ENCODE measurements at regions not wholly inside any gene's neighbourhood (a gene's known extent, or its start where the extent isn't known, plus 50 kb on each side); places are given as distances from the start of the nearest gene placed in this dataset.

DNA sequence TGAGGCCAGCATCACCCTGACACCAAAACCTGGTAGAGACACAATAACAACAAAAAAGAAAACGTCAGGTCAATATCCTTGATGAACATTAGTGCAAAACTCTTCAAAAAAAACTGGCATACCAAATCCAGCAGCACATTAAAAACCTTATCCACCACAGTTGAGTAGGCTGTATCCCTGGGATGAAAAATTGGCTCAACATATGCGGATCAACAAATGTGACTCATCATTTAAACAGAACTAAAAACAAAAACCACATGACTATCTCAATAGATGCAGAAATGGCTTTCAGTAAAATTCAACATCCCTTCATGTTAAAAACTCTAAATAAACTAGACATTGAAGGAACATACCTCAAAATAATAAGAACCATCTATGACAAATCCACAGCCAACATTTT, 59.6 kb upstream of the PHIP start:
- H3K4me2 ChIP-seq (ENCODE audit: low read length) = no peak overlapping the region
- no peak overlapping the region for H3K4me3 ChIP-seq (ENCODE audit: low read depth, low read length, poor library complexity, severe bottlenecking)
- no peak overlapping the region for H2AFZ ChIP-seq (ENCODE audit: low read length)
- DNase-seq (ENCODE audit: low spot score) = no peak
- H3K36me3 ChIP-seq (ENCODE audit: insufficient read depth, low read length) = no peaks in the 10 kb centered on the region
- H3K9me3 ChIP-seq (ENCODE audit: low read length) = no peaks in the 10 kb centered on the region
- ChIA-PET CTCF (ENCODE audit: unreplicated experiment) (interaction anchor here (1.0 kb wide), 1 partner anchor 139 kb away, joined by 3 read pairs; no protein-coding TSS in a partner anchor), POLR2A (interaction anchor here (0.6 kb wide), 1 partner anchor 153 kb away, joined by 3 read pairs; no protein-coding TSS in a partner anchor)
- H3K79me2 ChIP-seq (ENCODE audit: insufficient read depth, low read depth, low read length) = no peaks in the 10 kb centered on the region
- H3K27ac ChIP-seq (ENCODE audit: low read depth, low read length, poor library complexity, severe bottlenecking) = no peak overlapping the region
- H4K20me1 ChIP-seq (ENCODE audit: insufficient read depth, low read length) = no peaks in the 10 kb centered on the region
- no peaks in the 10 kb centered on the region for H3K9me2 ChIP-seq (ENCODE audit: insufficient read depth, low read length)
- H3K4me1 ChIP-seq (ENCODE audit: insufficient read depth, low read length, poor library complexity, severe bottlenecking) = no peaks in the 10 kb centered on the region
- TF ChIP-seq EZH2phosphoT487 (IDR thresholded peaks at IDR 0.05; ENCODE audit: borderline replicate concordance, low read depth, low read length) = no peak
- TF ChIP-seq, protein P1, sequence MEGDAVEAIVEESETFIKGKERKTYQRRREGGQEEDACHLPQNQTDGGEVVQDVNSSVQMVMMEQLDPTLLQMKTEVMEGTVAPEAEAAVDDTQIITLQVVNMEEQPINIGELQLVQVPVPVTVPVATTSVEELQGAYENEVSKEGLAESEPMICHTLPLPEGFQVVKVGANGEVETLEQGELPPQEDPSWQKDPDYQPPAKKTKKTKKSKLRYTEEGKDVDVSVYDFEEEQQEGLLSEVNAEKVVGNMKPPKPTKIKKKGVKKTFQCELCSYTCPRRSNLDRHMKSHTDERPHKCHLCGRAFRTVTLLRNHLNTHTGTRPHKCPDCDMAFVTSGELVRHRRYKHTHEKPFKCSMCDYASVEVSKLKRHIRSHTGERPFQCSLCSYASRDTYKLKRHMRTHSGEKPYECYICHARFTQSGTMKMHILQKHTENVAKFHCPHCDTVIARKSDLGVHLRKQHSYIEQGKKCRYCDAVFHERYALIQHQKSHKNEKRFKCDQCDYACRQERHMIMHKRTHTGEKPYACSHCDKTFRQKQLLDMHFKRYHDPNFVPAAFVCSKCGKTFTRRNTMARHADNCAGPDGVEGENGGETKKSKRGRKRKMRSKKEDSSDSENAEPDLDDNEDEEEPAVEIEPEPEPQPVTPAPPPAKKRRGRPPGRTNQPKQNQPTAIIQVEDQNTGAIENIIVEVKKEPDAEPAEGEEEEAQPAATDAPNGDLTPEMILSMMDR (conservative IDR thresholded peaks at IDR 0.05; ENCODE audit: low read length) = no peak
- no TSS peak for BruUV-seq (replicated peaks)
- intact Hi-C loops (cut with micrococcal nuclease; ENCODE audit: unreplicated experiment) = no loop called here

DNA sequence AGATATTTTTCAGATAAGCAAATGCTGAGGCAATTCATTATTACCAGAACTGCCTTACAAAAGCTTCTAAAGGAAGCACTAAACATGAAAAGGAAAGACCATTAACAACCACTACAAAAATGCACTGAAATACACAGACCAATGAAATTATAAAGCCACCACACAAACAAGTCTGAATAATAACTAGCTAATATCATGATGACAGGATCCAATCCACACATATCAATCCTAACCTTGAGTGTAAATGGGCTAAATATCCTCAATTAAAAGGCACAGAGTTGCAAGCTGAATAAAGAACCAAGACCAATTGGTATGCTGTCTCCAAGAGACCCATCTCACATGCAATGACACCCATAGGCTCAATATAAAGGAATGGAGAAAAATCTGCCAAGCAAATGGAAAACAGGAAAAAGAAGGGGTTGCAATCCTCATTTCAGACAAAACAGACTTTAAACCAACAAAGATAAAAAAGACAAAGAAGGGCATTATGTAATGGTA, 58.0 kb upstream of the PHIP start:
- CTCF ChIA-PET (ENCODE audit: unreplicated experiment) = no interaction called here
- no peak for TF ChIP-seq EZH2phosphoT487 (IDR thresholded peaks at IDR 0.05; ENCODE audit: borderline replicate concordance, low read depth, low read length)
- TF ChIP-seq, protein P1 (conservative IDR thresholded peaks at IDR 0.05; ENCODE audit: low read length) = no peak

DNA sequence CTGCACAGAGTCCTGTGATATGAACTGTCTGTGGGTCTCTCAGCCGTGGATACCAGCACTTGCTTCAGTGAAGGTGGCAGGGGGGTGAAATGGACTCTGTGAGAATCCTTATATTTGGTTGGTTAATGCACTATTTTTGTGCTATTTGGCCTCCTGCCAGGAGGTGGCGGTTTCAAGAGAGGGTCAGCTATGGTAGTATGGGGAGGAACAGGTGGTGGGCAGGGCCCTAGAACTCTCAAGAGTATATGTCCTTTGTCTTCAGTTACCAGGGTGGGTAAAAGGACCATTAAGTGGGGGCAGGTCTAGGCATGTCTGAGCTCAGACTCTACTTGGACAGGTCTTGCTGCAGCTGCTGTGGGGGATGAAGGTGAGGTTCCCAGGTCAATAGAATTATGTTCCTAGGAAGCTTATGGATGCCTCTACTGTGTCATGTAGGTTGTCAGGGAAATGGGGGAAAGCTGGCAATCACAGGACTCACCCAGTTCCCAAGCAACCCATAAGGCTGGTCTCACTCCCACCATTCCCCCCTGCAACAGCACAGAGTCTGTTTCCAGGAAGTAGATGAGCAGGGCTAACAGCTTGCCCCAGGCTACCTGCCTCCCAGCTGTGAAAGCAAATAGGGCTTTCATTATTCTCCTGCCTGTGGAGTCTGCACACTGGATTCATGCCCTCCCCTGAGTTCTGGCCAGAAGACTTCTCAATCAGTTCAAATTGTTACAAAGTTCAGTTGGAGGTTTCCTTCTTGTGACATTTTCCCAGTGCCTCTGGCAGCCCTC, 56.8 kb upstream of the PHIP start:
- Histone ChIP-seq H3K27ac (ENCODE audit: low read depth, low read length, poor library complexity, severe bottlenecking) (no peak overlapping the region), H3K9me2 (ENCODE audit: insufficient read depth, low read length) (no peaks in the 10 kb centered on the region), H2AFZ (ENCODE audit: low read length) (no peak overlapping the region), H3K79me2 (ENCODE audit: insufficient read depth, low read depth, low read length) (no peaks in the 10 kb centered on the region), H3K36me3 (ENCODE audit: insufficient read depth, low read length) (no peaks in the 10 kb centered on the region), H3K4me1 (ENCODE audit: insufficient read depth, low read length, poor library complexity, severe bottlenecking) (no peaks in the 10 kb centered on the region), H3K4me3 (ENCODE audit: low read depth, low read length, poor library complexity, severe bottlenecking) (no peak overlapping the region), H3K4me2 (ENCODE audit: low read length) (no peak overlapping the region), H3K9me3 (ENCODE audit: low read length) (no peaks in the 10 kb centered on the region), H4K20me1 (ENCODE audit: insufficient read depth, low read length) (no peaks in the 10 kb centered on the region)
- POLR2A ChIA-PET = interaction anchor here (0.7 kb wide), 1 partner anchor 201 kb away, joined by 5 read pairs; no protein-coding TSS in a partner anchor
- CTCF ChIA-PET (ENCODE audit: unreplicated experiment) = no interaction called here
- DNase-seq (ENCODE audit: low spot score) = no peak
- no TSS peak for BruUV-seq (replicated peaks)
- intact Hi-C loops (cut with micrococcal nuclease; ENCODE audit: unreplicated experiment) = no loop called here
- no peak for TF ChIP-seq EZH2phosphoT487 (IDR thresholded peaks at IDR 0.05; ENCODE audit: borderline replicate concordance, low read depth, low read length)
- TF ChIP-seq, protein P1 (conservative IDR thresholded peaks at IDR 0.05; ENCODE audit: low read length) = 0 out of 2 replicates have a peak, but pooled peaks have one; percentile 38

More for the DNA sequence above, 58.0 kb upstream of the PHIP start:
- POLR2A ChIA-PET = interaction anchor here (0.6 kb wide), 1 partner anchor 34 kb away, joined by 5 read pairs; no protein-coding TSS in a partner anchor
- DNase-seq (ENCODE audit: low spot score) = no peak
- H3K36me3 ChIP-seq (ENCODE audit: insufficient read depth, low read length) = no peaks in the 10 kb centered on the region
- H3K79me2 ChIP-seq (ENCODE audit: insufficient read depth, low read depth, low read length) = no peaks in the 10 kb centered on the region
- intact Hi-C loops (cut with micrococcal nuclease; ENCODE audit: unreplicated experiment) = no loop called here
- H3K4me3 ChIP-seq (ENCODE audit: low read depth, low read length, poor library complexity, severe bottlenecking) = no peak overlapping the region
- no peak overlapping the region for H2AFZ ChIP-seq (ENCODE audit: low read length)
- H3K4me1 ChIP-seq (ENCODE audit: insufficient read depth, low read length, poor library complexity, severe bottlenecking) = no peaks in the 10 kb centered on the region
- H3K9me3 ChIP-seq (ENCODE audit: low read length) = no peaks in the 10 kb centered on the region
- no peak overlapping the region for H3K27ac ChIP-seq (ENCODE audit: low read depth, low read length, poor library complexity, severe bottlenecking)
- no peaks in the 10 kb centered on the region for H3K9me2 ChIP-seq (ENCODE audit: insufficient read depth, low read length)
- H3K4me2 ChIP-seq (ENCODE audit: low read length) = no peak overlapping the region
- no peaks in the 10 kb centered on the region for H4K20me1 ChIP-seq (ENCODE audit: insufficient read depth, low read length)
- BruUV-seq (replicated peaks) = no TSS peak

Data from OCI-LY7 (cell line).